RWPE2 (cell line): ENCODE measurements at regions not wholly inside any gene's neighbourhood (a gene's known extent, or its start where the extent isn't known, plus 50 kb on each side); places are given as distances from the start of the nearest gene placed in this dataset.

Experiments used
- ATAC-seq: fragments of 200-7000 bp; cut with Tn5 transposase; 3 replicates; pipeline ENCODE4 v1.9.1; 2021; ENCODE audit warnings: low read depth
- DNase-seq: peaks from one replicate; pipeline ENCODE4 v3.0.0-alpha.2; 2020; ENCODE audit warnings: low spot score
- H3K27ac ChIP-seq: fragments of 450-650 bp; 2 replicates; pipeline ENCODE4 v1.5.1; 2017; ENCODE audit warnings: mild to moderate bottlenecking; ENCODE audit not compliant: poor library complexity, severe bottlenecking
- H3K27me3 ChIP-seq: fragments of 250-450 bp; sonication (Bioruptor Pico); 2 replicates; pipeline ENCODE4 v1.5.1; 2021; ENCODE audit warnings: mild to moderate bottlenecking, moderate library complexity; ENCODE audit not compliant: insufficient read depth, poor library complexity, severe bottlenecking
- H3K36me3 ChIP-seq: fragments of 250-450 bp; sonication (Bioruptor Pico); 2 replicates; pipeline ENCODE4 v1.5.1; 2020; ENCODE audit warnings: low read depth, mild to moderate bottlenecking, moderate library complexity
- H3K4me1 ChIP-seq: fragments of 250-450 bp; sonication (Bioruptor Pico); 2 replicates; pipeline ENCODE4 v1.5.1; 2021; ENCODE audit warnings: mild to moderate bottlenecking, moderate library complexity; ENCODE audit not compliant: insufficient read depth, poor library complexity, severe bottlenecking
- H3K4me3 ChIP-seq: fragments of 250-450 bp; sonication (Bioruptor Pico); 2 replicates; pipeline ENCODE4 v1.5.1; 2021; ENCODE audit warnings: mild to moderate bottlenecking, moderate library complexity; ENCODE audit not compliant: severe bottlenecking
- H3K9me3 ChIP-seq: fragments of 250-450 bp; sonication (Bioruptor Pico); 2 replicates; pipeline ENCODE4 v1.5.1; 2021; ENCODE audit warnings: mild to moderate bottlenecking, moderate library complexity; ENCODE audit not compliant: severe bottlenecking
- TF ChIP-seq, protein P1 (sequence below): fragments of 450-650 bp; IDR thresholded peaks from one replicate; pipeline ENCODE4 v1.5.1; 2017; ENCODE audit warnings: mild to moderate bottlenecking, moderate library complexity; ENCODE audit not compliant: poor library complexity, severe bottlenecking

GRCh38 chr14:62101189-62101588 is 339.0 kb downstream of the SNAPC1 start:
- TF ChIP-seq, protein P1, sequence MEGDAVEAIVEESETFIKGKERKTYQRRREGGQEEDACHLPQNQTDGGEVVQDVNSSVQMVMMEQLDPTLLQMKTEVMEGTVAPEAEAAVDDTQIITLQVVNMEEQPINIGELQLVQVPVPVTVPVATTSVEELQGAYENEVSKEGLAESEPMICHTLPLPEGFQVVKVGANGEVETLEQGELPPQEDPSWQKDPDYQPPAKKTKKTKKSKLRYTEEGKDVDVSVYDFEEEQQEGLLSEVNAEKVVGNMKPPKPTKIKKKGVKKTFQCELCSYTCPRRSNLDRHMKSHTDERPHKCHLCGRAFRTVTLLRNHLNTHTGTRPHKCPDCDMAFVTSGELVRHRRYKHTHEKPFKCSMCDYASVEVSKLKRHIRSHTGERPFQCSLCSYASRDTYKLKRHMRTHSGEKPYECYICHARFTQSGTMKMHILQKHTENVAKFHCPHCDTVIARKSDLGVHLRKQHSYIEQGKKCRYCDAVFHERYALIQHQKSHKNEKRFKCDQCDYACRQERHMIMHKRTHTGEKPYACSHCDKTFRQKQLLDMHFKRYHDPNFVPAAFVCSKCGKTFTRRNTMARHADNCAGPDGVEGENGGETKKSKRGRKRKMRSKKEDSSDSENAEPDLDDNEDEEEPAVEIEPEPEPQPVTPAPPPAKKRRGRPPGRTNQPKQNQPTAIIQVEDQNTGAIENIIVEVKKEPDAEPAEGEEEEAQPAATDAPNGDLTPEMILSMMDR: no peak
- Histone ChIP-seq H3K4me3 (no peak overlapping the region), H3K27me3 (no peaks in the 10 kb centered on the region), H3K36me3 (no peaks in the 10 kb centered on the region), H3K9me3 (peaks cover 2% of the 10 kb centered on the region), H3K27ac (no peak overlapping the region), H3K4me1 (no peaks in the 10 kb centered on the region)
- ATAC-seq: no peak
- no peak for DNase-seq

- Histone ChIP-seq H3K4me3 (no peak overlapping the region), H3K4me1 (no peaks in the 10 kb centered on the region), H3K27ac (no peak overlapping the region), H3K27me3 (no peaks in the 10 kb centered on the region), H3K9me3 (peaks cover 2% of the 10 kb centered on the region), H3K36me3 (no peaks in the 10 kb centered on the region)
- ATAC-seq: no peak
- DNase-seq: no peak
- TF ChIP-seq, protein P1: no peak
Measured at GRCh38 chr14:62101673-62102348, 339.6 kb downstream of the SNAPC1 start.

DNA sequence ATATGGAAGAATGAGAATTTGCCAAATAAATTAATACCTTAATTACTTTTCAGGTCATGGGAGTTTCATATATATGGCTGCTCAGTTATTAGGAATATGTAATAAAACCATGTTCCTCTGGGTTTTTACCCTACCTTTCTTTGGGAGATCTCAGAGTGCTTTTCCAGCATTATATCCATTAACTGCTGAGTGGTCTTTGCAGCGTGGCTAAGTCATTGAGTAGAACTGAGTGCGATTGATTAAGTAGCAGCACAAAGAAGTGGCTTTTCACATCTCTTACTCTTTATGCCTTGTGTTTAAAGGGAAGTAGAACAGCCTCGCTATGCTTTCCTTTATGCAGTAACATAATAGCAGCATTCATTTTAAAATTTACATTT is 340.1 kb downstream of the SNAPC1 start:
- TF ChIP-seq, protein P1: no peak
- Histone ChIP-seq H3K36me3 (no peaks in the 10 kb centered on the region), H3K27me3 (no peaks in the 10 kb centered on the region), H3K27ac (no peak overlapping the region), H3K9me3 (peaks cover 2% of the 10 kb centered on the region), H3K4me1 (no peaks in the 10 kb centered on the region), H3K4me3 (no peak overlapping the region)
- DNase-seq (no peak), ATAC-seq (no peak)

DNA sequence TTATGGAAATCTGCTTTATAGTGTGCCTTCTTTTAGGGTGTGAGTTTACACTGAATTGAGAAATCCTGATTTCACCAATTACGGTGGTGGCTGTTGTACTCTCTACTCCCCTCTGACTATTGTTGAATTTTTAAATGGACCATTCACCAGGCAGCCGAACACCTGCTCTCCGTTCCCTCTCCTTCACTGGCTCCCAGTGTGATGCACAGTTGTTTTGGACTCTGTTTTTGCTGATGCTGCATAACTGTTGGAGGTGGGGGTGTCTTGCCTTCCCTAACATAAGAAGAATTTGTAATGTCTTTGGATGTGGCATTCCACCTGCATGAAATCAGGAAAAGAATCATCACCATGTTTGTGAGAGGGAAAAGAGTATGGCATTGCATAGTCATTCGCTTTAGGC is 341.2 kb downstream of the SNAPC1 start:
- Histone ChIP-seq H3K4me3 (no peak overlapping the region), H3K36me3 (no peaks in the 10 kb centered on the region), H3K9me3 (peaks cover 2% of the 10 kb centered on the region), H3K4me1 (no peaks in the 10 kb centered on the region), H3K27ac (no peak overlapping the region), H3K27me3 (no peaks in the 10 kb centered on the region)
- DNase-seq (no peak), ATAC-seq (no peak)
- TF ChIP-seq, protein P1: no peak

DNA sequence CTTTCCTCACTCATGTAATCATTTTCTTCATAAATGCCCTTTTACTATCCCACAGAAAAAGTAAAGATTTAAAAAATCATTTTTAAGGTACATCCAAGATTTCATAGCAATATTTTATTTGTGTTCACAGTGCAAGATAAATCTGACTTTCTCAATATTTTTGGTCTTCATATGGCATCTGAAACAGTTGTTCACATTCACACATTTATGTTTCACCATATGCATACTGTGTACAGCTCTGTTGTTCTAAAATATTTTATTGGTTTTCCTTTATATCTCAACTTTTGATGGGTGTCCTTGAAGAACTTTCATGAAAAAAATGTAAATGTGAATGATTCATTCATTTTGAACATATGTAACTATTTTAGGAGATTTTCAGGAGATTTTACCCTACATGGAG is 348.7 kb downstream of the SNAPC1 start:
- TF ChIP-seq, protein P1: no peak
- no peak overlapping the region for H3K4me3 ChIP-seq
- H3K27me3 ChIP-seq: peaks cover 8% of the 10 kb centered on the region
- no peaks in the 10 kb centered on the region for H3K4me1 ChIP-seq
- ATAC-seq (no peak), DNase-seq (no peak)
- no peaks in the 10 kb centered on the region for H3K9me3 ChIP-seq
- H3K36me3 ChIP-seq: no peaks in the 10 kb centered on the region
- no peak overlapping the region for H3K27ac ChIP-seq
